Activated CD4-positive, alpha-beta T cell treated with anti-CD3 and anti-CD28 coated beads, Interleukin-2, Interleukin-6, amounts not matched to agents 100 ng/mL and 50 ng/mL, durations not matched to agents 16 hours and 8 hours (primary cell): ENCODE measurements at regions not wholly inside any gene's neighbourhood (a gene's known extent, or its start where the extent isn't known, plus 50 kb on each side); places are given as distances from the start of the nearest gene placed in this dataset.

Source experiments
- DNase-seq: peaks from one replicate; pipeline ENCODE4 v3.0.0-alpha.2; 2020

GRCh38 chr9:89869793-89870580 is 265.2 kb downstream of the GADD45G start:
- DNase-seq, result no peak

- DNase-seq, result no peak
Measured at GRCh38 chr9:89871871-89872331, 267.1 kb downstream of the GADD45G start.

- DNase-seq, result no peak
Measured at GRCh38 chr9:89872426-89872912, 267.7 kb downstream of the GADD45G start.

DNA sequence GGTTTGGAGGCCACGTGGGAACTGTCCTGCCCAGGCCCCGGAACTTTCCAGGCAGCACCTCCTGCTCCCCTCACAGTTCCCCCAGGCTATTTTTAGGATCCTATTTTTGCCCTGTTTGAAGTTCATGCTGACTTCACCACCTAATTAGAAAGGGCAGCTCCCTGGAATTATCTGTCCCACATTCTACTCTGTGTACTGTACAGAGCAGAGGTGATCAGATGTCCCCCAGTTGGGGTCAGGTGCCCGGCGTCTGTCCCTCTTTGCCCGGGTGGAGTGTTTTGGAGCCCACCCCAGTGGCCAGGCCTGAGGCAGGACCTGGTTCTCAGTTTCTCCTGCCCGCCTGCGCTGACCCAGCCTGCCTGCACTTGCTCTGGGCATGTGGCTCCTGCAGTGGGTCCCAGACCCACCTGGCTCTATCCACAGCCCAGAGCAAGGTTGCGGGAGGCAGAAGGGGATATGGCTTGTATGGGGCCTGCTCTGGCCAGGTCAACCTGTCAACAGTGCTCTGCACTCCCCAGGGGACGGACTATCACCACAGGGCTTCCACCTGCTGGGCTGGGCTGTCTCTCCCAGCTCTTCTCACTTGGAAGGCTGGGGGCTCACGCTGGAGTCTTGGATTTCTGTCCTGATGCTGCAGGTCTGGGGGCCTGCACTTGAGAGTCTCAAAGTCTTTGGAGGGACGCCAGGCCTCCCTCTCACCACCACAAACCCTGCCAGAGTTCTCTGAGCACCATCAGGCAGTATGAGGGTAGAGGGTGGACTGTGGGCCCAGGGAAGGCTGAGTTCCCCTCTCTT is 268.3 kb downstream of the GADD45G start:
- no peak for DNase-seq

- no peak for DNase-seq
Measured at GRCh38 chr9:89873801-89874200, 269.0 kb downstream of the GADD45G start.

- no peak for DNase-seq
Measured at GRCh38 chr9:89874351-89875321, 269.8 kb downstream of the GADD45G start.

DNA sequence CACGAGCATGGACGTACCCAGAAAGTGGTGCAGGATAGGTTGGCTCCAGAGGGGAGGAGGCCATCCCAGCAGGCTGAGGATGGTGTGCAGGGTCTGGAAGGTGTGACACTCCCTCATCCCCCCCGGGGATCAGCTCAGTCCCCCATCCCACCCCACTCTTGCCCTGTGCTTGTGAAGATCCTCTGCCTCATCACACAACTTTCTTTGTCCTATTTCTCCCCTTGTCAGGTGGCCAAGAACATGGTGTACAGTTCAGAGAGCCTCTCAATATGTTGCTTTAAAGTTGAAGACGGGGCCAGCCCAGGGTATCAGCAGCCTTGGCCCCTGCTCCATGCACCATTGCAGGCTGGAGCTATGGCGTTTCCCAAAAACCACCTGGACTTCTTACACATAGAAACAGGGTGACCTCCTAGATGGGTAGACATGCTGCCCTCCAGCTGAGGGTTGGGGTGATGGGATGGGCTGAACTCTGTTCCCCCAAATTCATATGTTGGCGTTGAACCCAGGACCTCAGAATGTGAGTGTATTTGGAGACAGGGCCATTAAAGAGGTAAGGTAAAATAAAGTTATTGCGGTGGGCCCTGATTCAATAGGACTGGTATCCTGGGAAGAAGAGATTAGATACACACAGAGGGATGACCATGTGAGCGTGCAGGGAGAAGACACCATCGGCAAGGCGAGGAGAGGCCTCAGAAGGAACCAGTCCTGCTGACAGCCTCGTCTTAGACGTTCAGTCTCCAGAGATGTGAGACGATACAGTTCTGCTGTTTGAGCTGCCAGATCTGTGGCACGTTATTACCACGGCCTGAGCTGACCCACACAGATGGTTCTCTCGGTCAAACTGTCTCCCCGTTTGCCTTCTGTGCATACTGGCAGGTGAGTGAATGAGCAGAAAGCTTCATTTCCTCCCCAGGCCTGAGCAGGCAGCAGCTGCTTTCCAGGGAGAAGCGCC is 272.5 kb downstream of the GADD45G start:
- no peak for DNase-seq

- no peak for DNase-seq
Measured at GRCh38 chr9:89878003-89878411, 273.2 kb downstream of the GADD45G start.

- no peak for DNase-seq
Measured at GRCh38 chr9:89878687-89879086, 273.9 kb downstream of the GADD45G start.

GRCh38 chr9:89879276-89879675 is 274.5 kb downstream of the GADD45G start:
- no peak for DNase-seq

DNA sequence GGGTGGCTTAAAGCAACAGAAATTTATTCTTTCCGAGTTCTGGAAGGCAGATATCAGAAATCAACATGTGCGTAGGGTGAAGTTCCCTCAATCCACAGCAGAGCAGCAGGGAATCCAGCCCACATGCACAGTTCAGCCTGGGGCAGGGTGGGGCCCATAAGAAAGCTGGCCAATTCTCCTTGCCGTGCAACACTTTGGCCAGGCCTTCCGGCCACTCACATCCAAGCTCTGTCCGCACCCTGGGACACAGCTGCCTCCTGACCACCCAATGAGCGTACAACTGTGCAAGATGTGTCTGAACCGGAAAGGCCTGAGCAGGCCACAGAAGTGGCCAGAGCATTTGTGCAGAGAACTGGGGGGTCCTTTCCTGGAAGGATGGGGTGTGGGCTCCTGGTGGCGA is 274.9 kb downstream of the GADD45G start:
- no peak for DNase-seq

GRCh38 chr9:89880161-89880560 is 275.3 kb downstream of the GADD45G start:
- DNase-seq, result no peak

DNA sequence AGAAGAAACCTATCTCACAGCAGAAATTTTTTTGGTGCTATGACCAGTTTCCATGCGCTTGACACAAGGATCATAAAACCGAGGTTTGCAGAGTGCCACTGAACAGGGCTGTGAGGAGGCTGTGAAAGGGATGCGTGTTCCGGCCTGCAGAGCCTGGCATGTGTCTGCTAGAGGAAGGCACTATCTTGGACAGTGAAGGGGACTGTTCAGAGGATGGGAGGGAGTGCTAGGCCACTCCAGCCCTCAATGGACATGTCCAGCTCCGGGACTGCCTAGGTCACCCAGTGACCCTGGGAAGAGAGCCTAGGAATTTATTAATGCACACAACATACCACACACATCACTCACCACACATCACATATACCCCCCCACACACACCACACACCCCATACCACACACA is 275.9 kb downstream of the GADD45G start:
- no peak for DNase-seq

DNA sequence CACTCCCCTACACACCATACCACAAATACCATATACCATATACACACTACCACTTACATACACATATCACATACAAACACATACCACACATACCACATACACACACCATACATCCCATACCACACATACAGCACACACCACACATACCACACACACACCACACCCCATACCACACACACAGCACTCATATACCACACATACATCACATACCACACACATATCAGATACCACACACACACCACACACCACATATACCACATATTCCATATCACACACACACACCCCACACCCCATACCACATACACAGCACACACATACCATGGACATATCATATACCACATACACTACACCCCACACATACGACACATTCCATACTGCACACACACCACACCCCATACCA is 276.6 kb downstream of the GADD45G start:
- DNase-seq, result no peak

DNA sequence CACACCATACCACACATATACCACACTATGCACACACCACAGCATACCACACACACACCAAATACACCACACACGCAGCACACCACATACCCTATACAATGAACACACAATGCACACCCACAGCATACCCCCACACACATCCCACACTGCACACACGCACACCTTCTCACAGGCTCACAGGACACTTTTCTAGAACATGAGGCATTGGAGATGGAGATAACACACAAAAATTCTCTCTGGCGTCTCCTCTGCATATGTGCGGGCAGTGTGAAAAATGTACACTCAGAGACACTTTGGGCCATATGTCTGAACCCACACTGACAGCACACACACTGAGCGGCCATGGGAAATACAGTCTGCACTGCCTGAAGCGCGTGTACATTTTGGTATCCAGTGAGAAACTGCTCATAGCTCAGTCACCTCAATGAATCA is 278.1 kb downstream of the GADD45G start:
- no peak for DNase-seq

DNA sequence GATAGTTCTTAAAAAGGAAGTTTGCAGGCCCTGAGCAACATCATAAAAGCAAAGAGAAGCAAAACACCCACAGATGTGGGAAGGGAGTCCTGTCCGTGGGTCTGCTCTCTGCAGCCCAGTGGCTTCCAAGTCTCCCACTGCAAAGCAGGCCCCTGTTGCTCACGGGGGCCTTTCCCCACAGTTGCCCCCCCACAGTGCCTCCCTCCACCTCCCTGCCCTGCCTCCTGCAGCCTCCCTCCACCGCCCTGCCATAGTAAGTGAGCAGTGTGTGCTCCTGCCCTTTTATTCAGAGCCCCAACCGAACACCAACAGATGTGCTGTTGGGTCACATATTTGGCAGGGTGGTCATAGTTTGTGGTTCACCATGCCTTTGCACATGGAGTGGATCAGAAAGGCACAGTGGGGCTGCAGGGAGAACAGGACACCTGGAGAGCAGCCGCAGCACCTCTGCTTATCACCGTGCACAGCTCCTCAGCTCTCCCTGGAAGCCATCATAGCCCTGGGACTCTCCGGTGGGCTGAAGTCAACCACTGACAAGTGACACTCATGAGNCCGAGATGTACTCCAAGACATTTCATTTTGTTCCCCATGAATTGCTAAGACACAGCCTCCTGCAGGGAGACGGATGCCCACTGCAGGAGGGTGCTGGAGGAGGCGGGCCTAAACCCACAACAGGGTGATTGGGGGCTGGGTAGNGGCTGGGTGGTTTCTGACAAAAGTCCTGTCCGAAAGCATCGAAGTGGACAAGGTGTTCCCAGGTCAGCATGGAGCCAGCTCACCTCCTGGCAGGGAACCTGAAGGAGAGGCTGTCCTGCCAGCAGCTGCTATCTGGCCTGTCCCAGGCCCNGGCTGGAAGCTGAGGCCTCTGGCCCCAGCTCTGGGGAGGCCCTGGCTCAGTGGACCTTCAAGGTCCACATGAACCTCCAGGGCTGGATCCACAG is 278.9 kb downstream of the GADD45G start:
- no peak for DNase-seq

DNA sequence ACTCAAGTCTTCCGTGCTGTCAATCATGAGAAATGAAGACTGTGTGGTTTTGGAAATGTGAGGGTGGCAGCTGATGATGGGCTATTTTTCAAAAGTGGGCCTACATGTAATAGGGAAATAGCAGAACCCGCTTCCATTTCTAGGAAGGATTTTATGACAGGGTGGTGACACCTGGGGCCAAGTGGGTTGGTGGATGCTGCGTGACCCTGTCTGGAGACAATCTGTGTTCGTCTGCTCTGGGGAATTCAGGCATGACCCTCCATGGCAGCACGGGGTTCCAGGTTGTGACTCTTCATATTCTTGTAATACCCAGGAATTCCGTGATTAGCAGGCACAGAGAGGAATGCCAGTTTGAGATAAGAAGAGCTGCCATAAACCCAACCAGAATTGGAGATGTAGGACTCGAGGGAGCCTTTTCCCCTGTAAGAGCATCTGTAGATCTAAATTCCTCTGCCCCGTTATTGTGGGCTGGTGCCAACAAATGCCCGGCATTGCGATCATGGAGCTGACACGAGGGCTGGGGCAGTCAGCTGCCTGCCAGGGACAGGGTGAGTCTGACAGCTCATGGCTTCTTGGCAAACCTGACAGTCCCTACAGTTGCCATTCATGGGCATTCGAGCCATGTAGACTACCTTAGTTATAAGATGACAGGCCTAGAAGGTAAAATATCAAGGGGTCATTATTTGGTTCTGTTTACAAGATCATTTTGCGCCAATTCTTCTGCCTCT is 279.7 kb downstream of the GADD45G start:
- no peak for DNase-seq

- DNase-seq, result no peak
Measured at GRCh38 chr9:89885156-89885555, 280.3 kb downstream of the GADD45G start.

GRCh38 chr9:89886281-89886700 is 281.5 kb downstream of the GADD45G start:
- no peak for DNase-seq

DNA sequence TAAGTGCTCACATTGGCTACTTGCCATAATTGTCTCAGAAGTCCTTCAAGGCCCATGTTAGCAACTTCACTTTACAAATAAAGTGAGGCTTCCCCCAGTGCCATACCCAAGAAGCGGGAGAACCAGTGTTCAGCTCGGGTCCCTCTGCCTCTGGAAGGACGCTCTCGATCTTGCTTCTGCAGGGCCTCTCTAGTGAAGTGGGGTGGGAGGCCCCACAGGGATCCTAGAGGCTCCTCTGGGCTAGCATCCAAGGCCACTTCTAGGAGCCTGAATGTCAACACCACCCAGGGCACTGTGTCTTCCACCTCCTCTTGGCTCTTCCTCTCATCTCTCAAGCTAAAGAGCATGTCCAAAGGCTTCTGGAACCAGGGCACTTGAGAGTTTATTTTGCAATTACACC is 282.5 kb downstream of the GADD45G start:
- DNase-seq, result no peak
